Cardiac muscle cell (in vitro differentiated cells and primary cell): ENCODE measurements at regions not wholly inside any gene's neighbourhood (a gene's known extent, or its start where the extent isn't known, plus 50 kb on each side); places are given as distances from the start of the nearest gene placed in this dataset.
"Not testable (repeated sequence)": the region's sequence is repeated elsewhere in the genome, so short reads cannot be mapped to it uniquely, and the experiment has no call there.

Experiments
- DNase-seq, 2 donors: peaks; one replicate each; pipeline versions ENCODE4 v3.0.0 to v3.0.0-alpha.2; 2010 to 2017; ENCODE audit warnings: low read depth in 1 of 2, low spot score in 1 of 2
- H3K27ac ChIP-seq: fragments of 200-600 bp; sonication (generic); 2 replicates; pipeline ENCODE4 v1.5.1; 2016
- H3K27me3 ChIP-seq: fragments of 200-600 bp; sonication (generic); 2 replicates; pipeline ENCODE4 v1.6.0; 2016; ENCODE audit warnings: control low read depth
- H3K36me3 ChIP-seq: fragments of 200-600 bp; sonication (generic); 2 replicates; pipeline ENCODE4 v1.5.1; 2016; ENCODE audit warnings: control low read depth
- H3K4me1 ChIP-seq: fragments of 200-600 bp; sonication (generic); 2 replicates; pipeline ENCODE4 v1.8.1; 2017; ENCODE audit warnings: low read depth, mild to moderate bottlenecking, mixed run types
- H3K4me3 ChIP-seq: fragments of 200-600 bp; sonication (generic); 2 replicates; pipeline ENCODE4 v1.5.1; 2016; ENCODE audit warnings: mild to moderate bottlenecking
- H3K9me3 ChIP-seq: fragments of 200-600 bp; sonication (generic); 2 replicates; pipeline ENCODE4 v1.5.1; 2017; ENCODE audit warnings: low read depth, mild to moderate bottlenecking, control low read depth
- CTCF ChIP-seq: IDR thresholded peaks from 2 replicates; pipeline ENCODE4 v1.5.1; 2012; ENCODE audit warnings: low read depth, mild to moderate bottlenecking, low read length

- Histone ChIP-seq H3K27ac (no peak overlapping the region), H3K4me3 (no peak overlapping the region), H3K27me3 (no peaks in the 10 kb centered on the region), H3K9me3 (no peaks in the 10 kb centered on the region), H3K36me3 (no peaks in the 10 kb centered on the region), H3K4me1 (no peaks in the 10 kb centered on the region)
- no peak for DNase-seq
- TF ChIP-seq CTCF: no peak
These were observed 91.2 kb downstream of the RCHY1 start for GRCh38 chr4:75422998-75423397.

DNA sequence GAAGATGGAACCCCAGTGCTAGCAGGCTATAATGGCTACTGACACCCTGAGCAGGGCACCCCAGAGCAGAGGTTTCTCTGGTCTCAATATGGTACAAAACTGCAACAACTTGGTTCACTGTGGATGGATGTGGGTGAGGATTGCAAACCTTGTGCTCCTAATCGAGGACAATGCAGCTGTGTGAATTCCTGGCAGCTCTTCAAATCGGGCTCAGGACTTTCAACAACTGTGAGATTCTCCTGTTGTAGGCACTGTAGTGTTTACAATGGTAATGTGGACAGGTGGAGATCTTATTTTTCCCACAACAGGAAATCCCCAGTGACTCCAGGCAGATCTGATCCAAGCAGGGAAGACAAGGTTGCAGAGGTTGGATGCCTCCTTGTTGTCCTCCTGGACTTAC lies 101.5 kb downstream of the RCHY1 start:
- Histone ChIP-seq H3K36me3 (no peaks in the 10 kb centered on the region), H3K4me3 (no peak overlapping the region), H3K27me3 (no peaks in the 10 kb centered on the region), H3K9me3 (no peaks in the 10 kb centered on the region), H3K4me1 (no peaks in the 10 kb centered on the region), H3K27ac (no peak overlapping the region)
- TF ChIP-seq CTCF: no peak
- no peak for DNase-seq

GRCh38 chr4:75398501-75398900 lies 115.7 kb downstream of the RCHY1 start:
- Histone ChIP-seq H3K36me3 (no peaks in the 10 kb centered on the region), H3K27me3 (no peaks in the 10 kb centered on the region), H3K9me3 (no peaks in the 10 kb centered on the region), H3K27ac (no peak overlapping the region), H3K4me3 (no peak overlapping the region), H3K4me1 (no peaks in the 10 kb centered on the region)
- TF ChIP-seq CTCF: no peak
- DNase-seq: no peak

DNA sequence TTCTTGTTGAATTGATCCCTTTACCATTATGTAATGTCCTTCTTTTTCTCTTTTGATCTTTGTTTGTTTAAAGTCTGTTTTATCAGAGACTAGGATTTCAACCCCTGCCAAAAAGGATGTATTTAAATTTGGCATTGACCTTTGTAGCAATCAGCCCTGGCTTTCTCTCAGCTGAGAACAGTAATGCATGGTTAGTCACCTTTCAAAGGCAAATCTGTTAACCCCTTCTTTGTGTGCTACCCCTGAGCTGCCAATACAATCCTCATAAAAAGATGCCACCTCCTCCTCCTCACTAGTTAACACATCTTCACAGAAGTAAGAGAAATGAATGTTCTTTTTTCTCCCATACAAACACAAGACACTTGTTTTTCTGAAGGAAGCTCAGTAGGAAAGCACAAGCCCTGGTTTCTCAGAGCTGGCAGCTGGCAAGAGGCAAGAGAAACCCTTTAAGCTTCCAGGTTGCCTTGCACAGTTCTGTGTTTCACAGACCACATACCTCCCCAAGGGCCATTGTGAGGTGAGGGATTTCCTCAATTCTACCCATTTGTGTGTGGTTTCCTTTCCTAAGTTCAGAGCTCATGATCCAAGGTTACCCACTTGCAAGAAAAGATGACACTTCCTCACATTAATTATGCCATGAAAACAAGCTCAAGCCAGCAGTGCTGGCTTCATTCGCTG lies 122.6 kb downstream of the RCHY1 start:
- Histone ChIP-seq H3K9me3 (no peaks in the 10 kb centered on the region), H3K27me3 (no peaks in the 10 kb centered on the region), H3K4me3 (no peak overlapping the region), H3K36me3 (no peaks in the 10 kb centered on the region), H3K27ac (no peak overlapping the region), H3K4me1 (no peaks in the 10 kb centered on the region)
- DNase-seq: no peak
- TF ChIP-seq CTCF: no peak

- H3K4me3 ChIP-seq, DNase-seq, H3K27me3 ChIP-seq, H3K27ac ChIP-seq, H3K4me1 ChIP-seq, H3K9me3 ChIP-seq, H3K36me3 ChIP-seq: not testable (repeated sequence)
These were observed 127.8 kb downstream of the RCHY1 start for GRCh38 chr4:75386426-75386825.

- TF ChIP-seq CTCF: no peak
- no peak for DNase-seq
- H3K27ac ChIP-seq: no peak overlapping the region
- no peaks in the 10 kb centered on the region for H3K9me3 ChIP-seq
- no peak overlapping the region for H3K4me3 ChIP-seq
- no peaks in the 10 kb centered on the region for H3K4me1 ChIP-seq
- no peaks in the 10 kb centered on the region for H3K36me3 ChIP-seq
- no peaks in the 10 kb centered on the region for H3K27me3 ChIP-seq
These were observed 129.1 kb downstream of the RCHY1 start for GRCh38 chr4:75385106-75385505.
